GM23338 (cell line): ENCODE measurements at regions not wholly inside any gene's neighbourhood (a gene's known extent, or its start where the extent isn't known, plus 50 kb on each side); places are given as distances from the start of the nearest gene placed in this dataset.

Experiments
- ETS1 ChIP-seq: IDR thresholded peaks from 2 replicates; pipeline ENCODE4 v1.6.1; 2016; ENCODE audit warnings: antibody characterized with exemption
- EZH2 ChIP-seq: fragments of 200-600 bp; sonication (generic); IDR thresholded peaks from one replicate; pipeline ENCODE4 v1.8.0; 2017; ENCODE audit warnings: antibody characterized with exemption, mild to moderate bottlenecking, low read depth; ENCODE audit not compliant: unreplicated experiment
- JUNB ChIP-seq: IDR thresholded peaks from one replicate; pipeline ENCODE4 v1.6.1; 2016; ENCODE audit warnings: antibody characterized with exemption; ENCODE audit not compliant: unreplicated experiment
- NANOG ChIP-seq: IDR thresholded peaks from 2 replicates; pipeline ENCODE4 v1.6.1; 2016; ENCODE audit warnings: antibody characterized with exemption, borderline replicate concordance
- POLR2AphosphoS5 ChIP-seq: IDR thresholded peaks from 2 replicates; pipeline ENCODE4 v1.6.1; 2016; ENCODE audit warnings: antibody characterized with exemption, low read depth
- STAT1 ChIP-seq: IDR thresholded peaks from one replicate; pipeline ENCODE4 v1.6.1; 2016; ENCODE audit warnings: antibody characterized with exemption; ENCODE audit not compliant: unreplicated experiment
- ZNF331 ChIP-seq: fragments of 250-450 bp; sonication (Bioruptor Pico); IDR thresholded peaks from 2 replicates; pipeline ENCODE4 v1.5.0; 2020; ENCODE audit warnings: low read depth, mild to moderate bottlenecking, moderate library complexity
- ZNF462 ChIP-seq: fragments of 250-450 bp; sonication (Bioruptor Pico); IDR thresholded peaks from 2 replicates; pipeline ENCODE4 v1.5.0; 2020; ENCODE audit warnings: mild to moderate bottlenecking, moderate library complexity
- TF ChIP-seq, protein P1 (sequence below), 2 experiments: fragments of 200-600 bp in 1 of 2; sonication (generic) in 1 of 2; conservative IDR thresholded peaks; 2 replicates each; pipeline versions ENCODE4 v1.5.1 to v1.6.1; 2016 to 2017; ENCODE audit warnings: antibody characterized with exemption in 2 of 2, low read depth in 2 of 2, mild to moderate bottlenecking in 2 of 2, moderate library complexity in 1 of 2

DNA sequence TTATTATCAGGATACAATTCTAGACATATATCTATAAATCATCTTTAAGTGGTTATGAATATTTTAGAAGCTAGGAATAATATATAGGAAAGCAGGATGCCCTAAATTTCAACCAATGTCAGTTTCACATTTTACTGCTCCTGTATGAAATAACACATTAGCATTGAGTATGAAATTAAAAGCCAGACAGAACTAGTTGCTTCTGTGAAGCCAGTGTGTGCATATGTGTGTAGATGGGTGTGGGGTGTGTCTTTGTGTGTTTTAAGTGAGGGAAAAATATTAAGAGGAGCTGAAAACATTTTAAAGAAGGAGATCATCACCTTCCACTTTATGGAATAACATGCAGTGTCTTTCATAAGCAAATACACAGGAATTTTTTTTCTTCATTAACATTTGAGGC is 271.4 kb upstream of the RORA start (continued):
- TF ChIP-seq ZNF462 (CRISPR knock-in tag) (no peak), ZNF331 (CRISPR knock-in tag) (no peak), EZH2 (no peak), POLR2AphosphoS5 (no peak), JUNB (no peak), NANOG (no peak), ETS1 (no peak), STAT1 (no peak)
- TF ChIP-seq, protein P1, sequence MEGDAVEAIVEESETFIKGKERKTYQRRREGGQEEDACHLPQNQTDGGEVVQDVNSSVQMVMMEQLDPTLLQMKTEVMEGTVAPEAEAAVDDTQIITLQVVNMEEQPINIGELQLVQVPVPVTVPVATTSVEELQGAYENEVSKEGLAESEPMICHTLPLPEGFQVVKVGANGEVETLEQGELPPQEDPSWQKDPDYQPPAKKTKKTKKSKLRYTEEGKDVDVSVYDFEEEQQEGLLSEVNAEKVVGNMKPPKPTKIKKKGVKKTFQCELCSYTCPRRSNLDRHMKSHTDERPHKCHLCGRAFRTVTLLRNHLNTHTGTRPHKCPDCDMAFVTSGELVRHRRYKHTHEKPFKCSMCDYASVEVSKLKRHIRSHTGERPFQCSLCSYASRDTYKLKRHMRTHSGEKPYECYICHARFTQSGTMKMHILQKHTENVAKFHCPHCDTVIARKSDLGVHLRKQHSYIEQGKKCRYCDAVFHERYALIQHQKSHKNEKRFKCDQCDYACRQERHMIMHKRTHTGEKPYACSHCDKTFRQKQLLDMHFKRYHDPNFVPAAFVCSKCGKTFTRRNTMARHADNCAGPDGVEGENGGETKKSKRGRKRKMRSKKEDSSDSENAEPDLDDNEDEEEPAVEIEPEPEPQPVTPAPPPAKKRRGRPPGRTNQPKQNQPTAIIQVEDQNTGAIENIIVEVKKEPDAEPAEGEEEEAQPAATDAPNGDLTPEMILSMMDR (conservative IDR thresholded peaks at IDR 0.05; ENCODE audit: low read depth in 2 of 2): no peak
